ENCODE measurements at regions not wholly inside any gene's neighbourhood (a gene's known extent, or its start where the extent isn't known, plus 50 kb on each side); places are given as distances from the start of the nearest gene placed in this dataset.

DNA sequence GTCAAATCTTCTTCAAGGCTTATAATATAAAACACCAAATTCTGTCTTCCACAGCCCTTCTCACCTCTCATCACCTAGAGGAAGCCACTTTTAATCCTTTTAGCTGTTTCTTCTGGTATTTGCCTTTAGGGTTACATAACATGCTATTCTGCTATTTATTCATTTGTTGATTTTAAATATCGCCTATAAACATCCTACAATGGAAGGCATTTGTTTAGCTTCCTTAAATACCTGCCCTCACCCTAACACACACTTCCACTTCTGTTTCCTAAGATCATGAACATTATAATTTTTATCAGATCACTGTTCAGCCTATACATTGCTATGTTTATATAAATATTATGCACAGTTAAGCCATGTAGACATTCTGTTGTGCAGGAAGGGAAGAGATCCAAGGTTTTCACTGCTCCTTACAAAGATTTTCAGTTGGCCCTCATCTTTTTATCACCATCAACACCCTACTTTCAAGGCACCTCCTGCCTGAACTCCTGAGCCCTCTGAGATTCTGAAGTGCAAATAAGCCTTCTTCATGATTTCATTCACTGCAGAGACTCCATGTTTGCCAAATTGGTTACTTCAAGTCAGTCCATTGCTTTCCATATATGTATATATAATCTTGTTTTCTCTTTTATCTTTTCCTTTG, 356.9 kb upstream of the ACTBL2 start:
- TF ChIP-seq, protein P1, sequence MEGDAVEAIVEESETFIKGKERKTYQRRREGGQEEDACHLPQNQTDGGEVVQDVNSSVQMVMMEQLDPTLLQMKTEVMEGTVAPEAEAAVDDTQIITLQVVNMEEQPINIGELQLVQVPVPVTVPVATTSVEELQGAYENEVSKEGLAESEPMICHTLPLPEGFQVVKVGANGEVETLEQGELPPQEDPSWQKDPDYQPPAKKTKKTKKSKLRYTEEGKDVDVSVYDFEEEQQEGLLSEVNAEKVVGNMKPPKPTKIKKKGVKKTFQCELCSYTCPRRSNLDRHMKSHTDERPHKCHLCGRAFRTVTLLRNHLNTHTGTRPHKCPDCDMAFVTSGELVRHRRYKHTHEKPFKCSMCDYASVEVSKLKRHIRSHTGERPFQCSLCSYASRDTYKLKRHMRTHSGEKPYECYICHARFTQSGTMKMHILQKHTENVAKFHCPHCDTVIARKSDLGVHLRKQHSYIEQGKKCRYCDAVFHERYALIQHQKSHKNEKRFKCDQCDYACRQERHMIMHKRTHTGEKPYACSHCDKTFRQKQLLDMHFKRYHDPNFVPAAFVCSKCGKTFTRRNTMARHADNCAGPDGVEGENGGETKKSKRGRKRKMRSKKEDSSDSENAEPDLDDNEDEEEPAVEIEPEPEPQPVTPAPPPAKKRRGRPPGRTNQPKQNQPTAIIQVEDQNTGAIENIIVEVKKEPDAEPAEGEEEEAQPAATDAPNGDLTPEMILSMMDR (conservative IDR thresholded peaks at IDR 0.05; ENCODE audit: low read depth, low read length), result no peak
- TF ChIP-seq EZH2 (IDR thresholded peaks at IDR 0.05; ENCODE audit: borderline replicate concordance, low read depth, low read length, poor library complexity, severe bottlenecking), result no peak
